Sigmoid colon (tissue), 4 donors: ENCODE measurements at regions not wholly inside any gene's neighbourhood (a gene's known extent, or its start where the extent isn't known, plus 50 kb on each side); places are given as distances from the start of the nearest gene placed in this dataset.

Experiments
- EP300 ChIP-seq, 4 donors: sonication (generic); formaldehyde crosslinking; IDR thresholded peaks; one replicate each; pipeline ENCODE4 v1.6.1; 2017; ENCODE audit warnings: antibody characterized with exemption in 4 of 4
- POLR2A ChIP-seq, 2 donors: fragments of 450-650 bp; IDR thresholded peaks; one replicate each; pipeline ENCODE4 v1.6.1; 2016; ENCODE audit warnings: antibody characterized with exemption in 2 of 2, mild to moderate bottlenecking in 2 of 2, moderate library complexity in 2 of 2
- POLR2AphosphoS5 ChIP-seq, 4 donors: sonication (generic); formaldehyde crosslinking; IDR thresholded peaks; one replicate each; pipeline ENCODE4 v1.6.1; 2017; ENCODE audit warnings: antibody characterized with exemption in 4 of 4
- TF ChIP-seq, protein P1 (sequence below), 4 experiments: fragments of 450-650 bp in 3 of 4; fragments of 200-600 bp in 1 of 4; IDR thresholded peaks; one replicate each; pipeline ENCODE4 v1.5.1; 2016 to 2019; ENCODE audit warnings: antibody characterized with exemption in 4 of 4, mild to moderate bottlenecking in 3 of 4, moderate library complexity in 2 of 4

DNA sequence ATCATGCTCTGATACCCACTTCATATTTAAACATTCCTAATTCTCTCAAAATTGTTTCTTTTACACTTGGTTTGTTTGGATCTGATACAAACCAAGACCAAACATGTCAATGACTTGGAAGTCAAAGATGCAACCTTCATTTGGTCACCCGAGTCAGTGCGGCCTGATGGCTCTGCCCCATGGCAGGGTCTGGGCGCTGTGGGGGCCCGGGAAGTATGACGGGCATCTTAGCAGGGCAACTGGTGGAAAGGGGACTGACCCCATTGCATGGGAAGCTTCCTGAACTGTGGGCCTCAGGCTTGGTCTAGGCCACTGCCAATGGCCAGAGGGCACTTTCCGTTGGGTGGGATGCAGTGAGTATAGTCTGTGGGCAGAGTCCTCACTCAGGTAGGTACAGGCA lies 178.0 kb downstream of the KATNIP start:
- TF ChIP-seq, protein P1, sequence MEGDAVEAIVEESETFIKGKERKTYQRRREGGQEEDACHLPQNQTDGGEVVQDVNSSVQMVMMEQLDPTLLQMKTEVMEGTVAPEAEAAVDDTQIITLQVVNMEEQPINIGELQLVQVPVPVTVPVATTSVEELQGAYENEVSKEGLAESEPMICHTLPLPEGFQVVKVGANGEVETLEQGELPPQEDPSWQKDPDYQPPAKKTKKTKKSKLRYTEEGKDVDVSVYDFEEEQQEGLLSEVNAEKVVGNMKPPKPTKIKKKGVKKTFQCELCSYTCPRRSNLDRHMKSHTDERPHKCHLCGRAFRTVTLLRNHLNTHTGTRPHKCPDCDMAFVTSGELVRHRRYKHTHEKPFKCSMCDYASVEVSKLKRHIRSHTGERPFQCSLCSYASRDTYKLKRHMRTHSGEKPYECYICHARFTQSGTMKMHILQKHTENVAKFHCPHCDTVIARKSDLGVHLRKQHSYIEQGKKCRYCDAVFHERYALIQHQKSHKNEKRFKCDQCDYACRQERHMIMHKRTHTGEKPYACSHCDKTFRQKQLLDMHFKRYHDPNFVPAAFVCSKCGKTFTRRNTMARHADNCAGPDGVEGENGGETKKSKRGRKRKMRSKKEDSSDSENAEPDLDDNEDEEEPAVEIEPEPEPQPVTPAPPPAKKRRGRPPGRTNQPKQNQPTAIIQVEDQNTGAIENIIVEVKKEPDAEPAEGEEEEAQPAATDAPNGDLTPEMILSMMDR (IDR thresholded peaks at IDR 0.05), result no peak
- TF ChIP-seq EP300 (IDR thresholded peaks at IDR 0.05), result no peak
- no peak for TF ChIP-seq POLR2AphosphoS5 (IDR thresholded peaks at IDR 0.05)
- no peak for TF ChIP-seq POLR2A (IDR thresholded peaks at IDR 0.05)
